ENCODE measurements at regions not wholly inside any gene's neighbourhood (a gene's known extent, or its start where the extent isn't known, plus 50 kb on each side); places are given as distances from the start of the nearest gene placed in this dataset.

DNA sequence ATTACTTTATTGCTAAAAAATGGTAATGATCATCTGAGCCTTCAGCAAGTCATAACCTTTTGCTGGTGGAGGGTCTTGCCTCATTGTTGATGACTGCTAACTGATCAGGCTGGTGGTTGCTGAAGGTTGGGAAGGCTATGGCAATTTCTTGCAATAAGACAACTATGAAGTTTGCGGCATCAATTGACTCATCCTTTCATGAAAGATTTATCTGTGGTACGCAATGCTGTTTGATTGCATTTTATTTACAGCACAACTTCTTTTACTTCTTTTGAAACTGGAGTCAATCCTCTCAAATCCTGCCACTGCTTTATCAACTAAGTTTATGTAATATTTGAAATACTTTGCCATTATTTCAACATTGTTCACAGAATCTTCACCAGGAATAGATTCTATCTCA, 58.3 kb upstream of the ACO1 start:
- Histone ChIP-seq H3K4me3 (ENCODE audit: low read depth, low read length) (no peak overlapping the region), H3K36me3 (ENCODE audit: control insufficient read depth in 2 of 2, insufficient read depth in 1 of 2, low read length in 2 of 2) (no peaks in the 10 kb centered on the region), H3K9me3 (ENCODE audit: control insufficient read depth, insufficient read depth, low read depth, low read length) (no peaks in the 10 kb centered on the region), H3K27ac (ENCODE audit: extremely low read depth, low read depth, low read length) (no peak overlapping the region), H3K4me1 (ENCODE audit: control insufficient read depth, insufficient read depth, low read length) (no peaks in the 10 kb centered on the region)
- ChIA-PET POLR2A (no interaction called here), CTCF (no interaction called here)
- TF ChIP-seq ZNF626 (tag by site-specific recombination; IDR thresholded peaks at IDR 0.05), result no peak
- no peak for TF ChIP-seq FEZF1 (tag by site-specific recombination; IDR thresholded peaks at IDR 0.05)
- no peak for TF ChIP-seq ZNF157 (tag by site-specific recombination; IDR thresholded peaks at IDR 0.05)
- no peak for TF ChIP-seq ZNF274 (IDR thresholded peaks at IDR 0.05; ENCODE audit: low read length)
- TF ChIP-seq ZNF274 (tag by site-specific recombination; IDR thresholded peaks at IDR 0.05; ENCODE audit: borderline replicate concordance), result no peak
- TF ChIP-seq TCF7L2 (IDR thresholded peaks at IDR 0.05; ENCODE audit: borderline replicate concordance, low read depth, low read length), result no peak
- TF ChIP-seq, protein P1, sequence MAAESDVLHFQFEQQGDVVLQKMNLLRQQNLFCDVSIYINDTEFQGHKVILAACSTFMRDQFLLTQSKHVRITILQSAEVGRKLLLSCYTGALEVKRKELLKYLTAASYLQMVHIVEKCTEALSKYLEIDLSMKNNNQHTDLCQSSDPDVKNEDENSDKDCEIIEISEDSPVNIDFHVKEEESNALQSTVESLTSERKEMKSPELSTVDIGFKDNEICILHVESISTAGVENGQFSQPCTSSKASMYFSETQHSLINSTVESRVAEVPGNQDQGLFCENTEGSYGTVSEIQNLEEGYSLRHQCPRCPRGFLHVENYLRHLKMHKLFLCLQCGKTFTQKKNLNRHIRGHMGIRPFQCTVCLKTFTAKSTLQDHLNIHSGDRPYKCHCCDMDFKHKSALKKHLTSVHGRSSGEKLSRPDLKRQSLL (tag by site-specific recombination; IDR thresholded peaks at IDR 0.05), result no peak
- no peak for TF ChIP-seq WT1 (tag by site-specific recombination; IDR thresholded peaks at IDR 0.05)
- TF ChIP-seq ZNF621 (tag by site-specific recombination; IDR thresholded peaks at IDR 0.05), result no peak
- no peak for TF ChIP-seq ZNF37A (tag by site-specific recombination; IDR thresholded peaks at IDR 0.05)
- TF ChIP-seq ZNF585B (tag by site-specific recombination; IDR thresholded peaks at IDR 0.05), result no peak

DNA sequence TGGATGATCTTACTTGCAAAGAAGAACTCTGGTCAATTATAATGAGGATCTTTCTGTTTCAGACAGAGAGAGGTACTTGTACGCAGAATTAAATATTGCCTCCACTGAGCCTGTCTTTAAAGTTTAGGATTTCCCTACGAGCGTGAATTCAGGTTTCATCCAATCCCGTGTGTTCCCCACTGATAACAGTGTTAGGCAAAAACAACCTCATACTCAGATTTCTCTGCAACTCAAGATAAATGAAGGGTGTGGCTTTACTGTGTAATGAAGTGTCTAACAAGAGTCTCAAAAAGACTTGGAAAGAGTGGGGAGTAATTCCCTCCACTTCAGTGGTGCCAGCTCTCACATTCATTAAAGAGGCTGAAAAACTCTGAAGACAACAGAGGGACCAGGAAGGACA, 53.2 kb upstream of the ACO1 start:
- no peak overlapping the region for H3K4me3 ChIP-seq (ENCODE audit: low read depth, low read length)
- H3K27ac ChIP-seq (ENCODE audit: extremely low read depth, low read depth, low read length), result no peak overlapping the region
- H3K36me3 ChIP-seq (ENCODE audit: control insufficient read depth in 2 of 2, insufficient read depth in 1 of 2, low read length in 2 of 2), result no peaks in the 10 kb centered on the region
- no peaks in the 10 kb centered on the region for H3K4me1 ChIP-seq (ENCODE audit: control insufficient read depth, insufficient read depth, low read length)
- TF ChIP-seq SALL2 (tag by site-specific recombination; IDR thresholded peaks at IDR 0.05; ENCODE audit: borderline replicate concordance), result no peak
- no peak for TF ChIP-seq SCRT2 (tag by site-specific recombination; IDR thresholded peaks at IDR 0.05)
- no peak for TF ChIP-seq KLF16 (tag by site-specific recombination; IDR thresholded peaks at IDR 0.05)
- no peak for TF ChIP-seq ZNF701 (tag by site-specific recombination; IDR thresholded peaks at IDR 0.05)
- TF ChIP-seq ZNF664 (tag by site-specific recombination; IDR thresholded peaks at IDR 0.05), result no peak
- TF ChIP-seq ZNF629 (tag by site-specific recombination; IDR thresholded peaks at IDR 0.05), result no peak
- TF ChIP-seq ZNF23 (tag by site-specific recombination; IDR thresholded peaks at IDR 0.05; ENCODE audit: borderline replicate concordance), result no peak
- no peak for TF ChIP-seq HOXC10 (CRISPR knock-in tag; IDR thresholded peaks at IDR 0.05)
- TF ChIP-seq ZNF610 (tag by site-specific recombination; IDR thresholded peaks at IDR 0.05; ENCODE audit: borderline replicate concordance), result no peak
- TF ChIP-seq, protein P2, sequence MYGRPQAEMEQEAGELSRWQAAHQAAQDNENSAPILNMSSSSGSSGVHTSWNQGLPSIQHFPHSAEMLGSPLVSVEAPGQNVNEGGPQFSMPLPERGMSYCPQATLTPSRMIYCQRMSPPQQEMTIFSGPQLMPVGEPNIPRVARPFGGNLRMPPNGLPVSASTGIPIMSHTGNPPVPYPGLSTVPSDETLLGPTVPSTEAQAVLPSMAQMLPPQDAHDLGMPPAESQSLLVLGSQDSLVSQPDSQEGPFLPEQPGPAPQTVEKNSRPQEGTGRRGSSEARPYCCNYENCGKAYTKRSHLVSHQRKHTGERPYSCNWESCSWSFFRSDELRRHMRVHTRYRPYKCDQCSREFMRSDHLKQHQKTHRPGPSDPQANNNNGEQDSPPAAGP (tag by site-specific recombination; IDR thresholded peaks at IDR 0.05), result no peak
- no peaks in the 10 kb centered on the region for H3K9me3 ChIP-seq (ENCODE audit: control insufficient read depth, insufficient read depth, low read depth, low read length)
- ChIA-PET POLR2A (no interaction called here), CTCF (interaction anchor here (0.6 kb wide), 1 partner anchor 47 kb away, joined by 3 read pairs; no protein-coding TSS in a partner anchor)

DNA sequence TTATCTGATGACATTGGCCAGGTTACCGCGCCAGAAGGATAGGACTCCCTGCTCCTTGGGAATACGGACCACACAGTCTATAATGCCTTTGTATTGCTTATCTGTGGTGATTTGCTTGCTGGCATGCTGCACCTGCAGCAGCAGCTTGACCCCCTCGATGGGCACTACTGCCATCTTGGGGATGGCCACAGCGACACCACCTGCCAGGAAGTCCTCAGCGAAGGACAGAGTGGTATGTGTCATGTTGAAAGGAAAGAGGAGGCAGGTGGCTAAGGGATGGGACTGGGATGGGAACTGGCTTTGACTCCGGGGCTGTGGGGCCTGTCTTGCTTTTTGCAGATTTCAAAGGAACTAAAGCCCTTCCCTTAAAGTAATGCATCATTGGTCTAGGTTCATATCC, 50.3 kb upstream of the ACO1 start:
- TF ChIP-seq, protein P3, sequence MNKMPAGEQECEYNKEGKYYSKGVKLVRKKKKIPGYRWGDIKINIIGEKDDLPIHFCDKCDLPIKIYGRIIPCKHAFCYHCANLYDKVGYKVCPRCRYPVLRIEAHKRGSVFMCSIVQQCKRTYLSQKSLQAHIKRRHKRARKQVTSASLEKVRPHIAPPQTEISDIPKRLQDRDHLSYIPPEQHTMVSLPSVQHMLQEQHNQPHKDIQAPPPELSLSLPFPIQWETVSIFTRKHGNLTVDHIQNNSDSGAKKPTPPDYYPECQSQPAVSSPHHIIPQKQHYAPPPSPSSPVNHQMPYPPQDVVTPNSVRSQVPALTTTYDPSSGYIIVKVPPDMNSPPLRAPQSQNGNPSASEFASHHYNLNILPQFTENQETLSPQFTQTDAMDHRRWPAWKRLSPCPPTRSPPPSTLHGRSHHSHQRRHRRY (tag by site-specific recombination; IDR thresholded peaks at IDR 0.05), result no peak
- TF ChIP-seq ZNF548 (tag by site-specific recombination; IDR thresholded peaks at IDR 0.05) (no peak), ZNF777 (tag by site-specific recombination; IDR thresholded peaks at IDR 0.05; ENCODE audit: borderline replicate concordance) (no peak), ZNF426 (tag by site-specific recombination; IDR thresholded peaks at IDR 0.05) (no peak), KLF10 (tag by site-specific recombination; IDR thresholded peaks at IDR 0.05) (no peak)
- CTCF ChIA-PET, result no interaction called here

More for the DNA sequence above, 50.3 kb upstream of the ACO1 start:
- POLR2A ChIA-PET, result no interaction called here
- Histone ChIP-seq H3K9me3 (ENCODE audit: control insufficient read depth, insufficient read depth, low read depth, low read length) (no peaks in the 10 kb centered on the region), H3K4me3 (ENCODE audit: low read depth, low read length) (no peak overlapping the region), H3K4me1 (ENCODE audit: control insufficient read depth, insufficient read depth, low read length) (no peaks in the 10 kb centered on the region), H3K27ac (ENCODE audit: extremely low read depth, low read depth, low read length) (no peak overlapping the region), H3K36me3 (ENCODE audit: control insufficient read depth in 2 of 2, insufficient read depth in 1 of 2, low read length in 2 of 2) (no peaks in the 10 kb centered on the region)

Measured in HEK293 (cell line).